Suprapubic skin (tissue), 3 donors: ENCODE measurements at regions not wholly inside any gene's neighbourhood (a gene's known extent, or its start where the extent isn't known, plus 50 kb on each side); places are given as distances from the start of the nearest gene placed in this dataset.

Experiments
- CTCF ChIP-seq, 2 donors: fragments of 200-600 bp in 1 of 2; fragments of 450-650 bp in 1 of 2; sonication (generic) in 1 of 2; IDR thresholded peaks; one replicate each; pipeline ENCODE4 v1.5.1; 2016 to 2019; ENCODE audit warnings: antibody characterized with exemption in 2 of 2, mild to moderate bottlenecking in 1 of 2, moderate library complexity in 1 of 2
- EP300 ChIP-seq: sonication (generic); formaldehyde crosslinking; IDR thresholded peaks from one replicate; pipeline ENCODE4 v1.6.1; 2017; ENCODE audit warnings: antibody characterized with exemption
- POLR2A ChIP-seq, 2 donors: fragments of 450-650 bp; IDR thresholded peaks; one replicate each; pipeline ENCODE4 v1.6.1; 2017; ENCODE audit warnings: antibody characterized with exemption in 2 of 2, mild to moderate bottlenecking in 2 of 2, moderate library complexity in 2 of 2

GRCh38 chr6:119484598-119484997, 135.0 kb upstream of the MAN1A1 start:
- TF ChIP-seq CTCF (IDR thresholded peaks at IDR 0.05): no peak
- TF ChIP-seq EP300: no peak
- TF ChIP-seq POLR2A (IDR thresholded peaks at IDR 0.05): no peak
